ENCODE measurements at regions not wholly inside any gene's neighbourhood (a gene's known extent, or its start where the extent isn't known, plus 50 kb on each side); places are given as distances from the start of the nearest gene placed in this dataset.

DNA sequence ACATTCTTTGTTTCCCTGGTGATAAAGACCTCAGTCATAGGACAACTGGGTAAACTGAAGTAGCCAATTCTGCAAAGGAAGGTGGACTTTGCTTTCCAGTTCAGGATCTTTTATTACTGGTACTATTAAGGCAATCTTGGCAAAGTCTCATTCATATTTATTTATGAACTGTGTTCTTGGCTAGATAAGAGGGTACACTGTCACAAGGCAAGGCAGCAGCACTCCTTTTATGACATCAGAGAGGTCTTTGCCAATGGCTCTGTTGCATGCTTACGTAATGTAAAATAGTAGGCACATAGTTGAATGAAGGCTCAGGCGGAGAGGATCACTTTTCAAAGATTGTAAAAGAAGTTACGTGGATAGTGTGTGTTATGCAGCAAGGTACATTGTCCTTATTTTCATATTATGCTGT is 63.7 kb upstream of the PDK4 start:
- TF ChIP-seq CTCF (IDR thresholded peaks at IDR 0.05; ENCODE audit: poor library complexity, severe bottlenecking) = no peak
- H3K4me3 ChIP-seq (ENCODE audit: low read length) = no peak overlapping the region
- no peaks in the 10 kb centered on the region for H3K36me3 ChIP-seq (ENCODE audit: insufficient read depth, low read length)

DNA sequence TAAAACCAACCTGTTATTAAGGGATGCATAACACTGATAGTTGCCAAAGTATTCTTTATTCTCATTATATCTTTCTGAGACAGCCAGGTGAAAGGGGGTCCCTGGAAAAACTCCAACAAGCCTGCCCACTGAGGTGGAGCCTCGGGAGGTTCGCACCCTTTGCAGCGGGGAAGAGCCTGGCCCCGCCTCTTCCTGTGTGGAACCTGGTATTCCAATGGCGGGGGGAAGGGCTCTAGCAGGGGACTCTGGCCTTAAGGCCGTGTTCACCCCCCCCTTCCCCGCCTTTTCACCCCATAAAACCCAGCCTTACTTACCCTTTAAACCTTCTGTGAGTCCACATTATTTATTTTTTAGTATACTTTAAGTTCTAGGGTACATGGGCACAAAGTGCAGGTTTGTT is 62.4 kb upstream of the PDK4 start:
- H3K4me2 ChIP-seq (ENCODE audit: low read length) = no peak overlapping the region

More for the DNA sequence above, 63.7 kb upstream of the PDK4 start:
- Histone ChIP-seq H3K27ac (ENCODE audit: low read length) (no peak overlapping the region), H3F3A (ENCODE audit: insufficient read depth, low read length, poor library complexity, severe bottlenecking) (no peaks in the 10 kb centered on the region), H3K9me2 (ENCODE audit: insufficient read depth, low read length) (no peaks in the 10 kb centered on the region), H2AFZ (ENCODE audit: low read depth, low read length) (no peak overlapping the region), H3K9ac (ENCODE audit: low read length) (no peak overlapping the region), H4K20me1 (ENCODE audit: insufficient read depth) (no peaks in the 10 kb centered on the region), H3K79me2 (replicated peaks; ENCODE audit: insufficient read depth, low read length) (no peaks in the 10 kb centered on the region), H3K4me2 (ENCODE audit: low read length) (no peak overlapping the region), H3K9me3 (ENCODE audit: low read length) (peaks cover 5% of the 10 kb centered on the region), H3K27me3 (ENCODE audit: insufficient read depth, low read depth, low read length) (no peaks in the 10 kb centered on the region)

More for the DNA sequence above, 62.4 kb upstream of the PDK4 start:
- Histone ChIP-seq H3K27me3 (ENCODE audit: insufficient read depth, low read depth, low read length) (no peaks in the 10 kb centered on the region), H3K9me2 (ENCODE audit: insufficient read depth, low read length) (no peaks in the 10 kb centered on the region), H4K20me1 (ENCODE audit: insufficient read depth) (no peaks in the 10 kb centered on the region), H3F3A (ENCODE audit: insufficient read depth, low read length, poor library complexity, severe bottlenecking) (no peaks in the 10 kb centered on the region), H3K36me3 (ENCODE audit: insufficient read depth, low read length) (no peaks in the 10 kb centered on the region), H2AFZ (ENCODE audit: low read depth, low read length) (no peak overlapping the region), H3K27ac (ENCODE audit: low read length) (no peak overlapping the region), H3K4me3 (ENCODE audit: low read length) (no peak overlapping the region), H3K9ac (ENCODE audit: low read length) (no peak overlapping the region), H3K79me2 (replicated peaks; ENCODE audit: insufficient read depth, low read length) (no peaks in the 10 kb centered on the region), H3K9me3 (ENCODE audit: low read length) (peaks cover 5% of the 10 kb centered on the region)
- TF ChIP-seq EZH2 (IDR thresholded peaks at IDR 0.05; ENCODE audit: borderline replicate concordance, insufficient read depth, low read length, poor library complexity, severe bottlenecking) (no peak), TAF1 (IDR thresholded peaks at IDR 0.05; ENCODE audit: low read depth) (no peak), REST (IDR thresholded peaks at IDR 0.05; ENCODE audit: borderline replicate concordance) (no peak), CTCF (IDR thresholded peaks at IDR 0.05; ENCODE audit: poor library complexity, severe bottlenecking) (no peak), SMC3 (conservative IDR thresholded peaks at IDR 0.05; ENCODE audit: poor library complexity) (no peak), EP300 (conservative IDR thresholded peaks at IDR 0.05; ENCODE audit: poor library complexity, severe bottlenecking) (no peak), MXI1 (conservative IDR thresholded peaks at IDR 0.05; ENCODE audit: poor library complexity, severe bottlenecking) (no peak), RAD21 (conservative IDR thresholded peaks at IDR 0.05) (no peak), POLR2AphosphoS5 (IDR thresholded peaks at IDR 0.05) (no peak)
